ENCODE measurements at regions not wholly inside any gene's neighbourhood (a gene's known extent, or its start where the extent isn't known, plus 50 kb on each side); places are given as distances from the start of the nearest gene placed in this dataset.

GRCh38 chr2:71788601-71789240, 335.4 kb downstream of the DYSF start:
- DNase-seq = no peak

DNA sequence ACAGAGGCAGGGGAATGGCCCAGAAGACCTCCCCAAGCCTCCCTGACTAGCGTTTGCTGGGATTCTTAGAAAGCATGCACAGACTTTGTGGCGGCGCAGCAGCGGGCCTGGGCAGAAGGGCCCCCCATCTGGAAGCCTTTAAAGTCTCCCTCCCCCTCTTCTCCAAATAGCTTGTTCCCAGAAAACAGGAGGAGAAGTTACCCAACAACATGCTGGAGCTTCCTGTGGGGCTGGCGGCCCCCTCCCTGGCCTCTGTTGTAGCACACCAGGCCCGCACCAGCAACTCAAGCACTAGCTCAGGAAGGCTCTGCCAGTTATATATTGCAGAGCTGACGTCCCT, 334.8 kb downstream of the DYSF start:
- no peak for DNase-seq

- no peak for DNase-seq
These were observed 334.3 kb downstream of the DYSF start for GRCh38 chr2:71787476-71788185.

- no peak for DNase-seq
These were observed 333.7 kb downstream of the DYSF start for GRCh38 chr2:71787108-71787415.

GRCh38 chr2:71786291-71787107, 333.1 kb downstream of the DYSF start:
- no peak for DNase-seq

- no peak for DNase-seq
These were observed 332.2 kb downstream of the DYSF start for GRCh38 chr2:71785516-71785981.

- no peak for DNase-seq
These were observed 331.6 kb downstream of the DYSF start for GRCh38 chr2:71784734-71785511.

DNA sequence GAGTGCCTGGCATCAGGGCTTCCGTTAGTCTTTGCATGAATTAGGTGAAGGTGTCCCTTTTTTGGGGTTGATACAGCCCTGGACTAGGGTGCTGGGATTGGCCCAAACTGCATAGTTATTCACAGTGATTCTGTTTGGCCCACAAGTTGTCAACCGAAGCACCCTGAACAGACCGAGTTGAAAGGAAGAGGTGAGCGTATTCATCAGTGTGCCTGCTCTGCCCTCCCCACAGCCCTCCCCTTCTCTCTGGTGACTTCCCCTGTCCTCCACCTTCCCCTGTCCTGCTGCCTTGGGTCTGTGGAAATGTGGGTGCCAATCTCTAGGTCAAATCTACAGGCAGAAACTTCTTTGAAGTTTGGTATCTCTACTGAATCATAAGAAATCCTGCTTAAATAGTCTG, 330.5 kb downstream of the DYSF start:
- no peak for DNase-seq

- no peak for DNase-seq
These were observed 329.9 kb downstream of the DYSF start for GRCh38 chr2:71783215-71783614.

- DNase-seq = no peak
These were observed 329.0 kb downstream of the DYSF start for GRCh38 chr2:71782323-71782722.

DNA sequence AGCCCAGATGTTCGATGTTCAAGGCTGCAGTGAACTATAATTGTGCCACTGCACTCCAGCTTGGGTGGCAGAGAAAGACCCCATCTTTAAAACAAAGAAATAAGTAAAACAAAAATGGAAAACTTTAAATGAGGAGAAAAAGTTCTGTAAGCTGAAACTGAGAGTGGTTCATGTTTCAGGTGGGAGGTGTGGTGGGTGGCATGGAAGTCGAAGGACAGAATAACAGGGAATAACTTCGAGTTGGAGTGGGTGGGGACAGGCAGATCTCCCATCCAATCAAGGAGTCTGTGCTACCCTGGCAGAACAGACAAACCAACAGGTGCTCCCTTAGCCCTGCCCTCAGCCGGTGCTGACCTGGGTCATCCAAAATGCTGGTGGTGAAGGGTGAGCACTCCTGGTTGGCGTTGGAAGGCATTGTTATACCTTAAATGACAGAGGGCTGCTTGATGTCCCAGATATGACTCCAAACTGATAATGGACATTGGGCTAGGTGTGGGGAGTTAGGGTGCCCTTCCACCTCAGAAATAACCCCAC, 328.4 kb downstream of the DYSF start:
- no peak for DNase-seq

- DNase-seq = no peak
These were observed 326.8 kb downstream of the DYSF start for GRCh38 chr2:71780162-71780561.

DNA sequence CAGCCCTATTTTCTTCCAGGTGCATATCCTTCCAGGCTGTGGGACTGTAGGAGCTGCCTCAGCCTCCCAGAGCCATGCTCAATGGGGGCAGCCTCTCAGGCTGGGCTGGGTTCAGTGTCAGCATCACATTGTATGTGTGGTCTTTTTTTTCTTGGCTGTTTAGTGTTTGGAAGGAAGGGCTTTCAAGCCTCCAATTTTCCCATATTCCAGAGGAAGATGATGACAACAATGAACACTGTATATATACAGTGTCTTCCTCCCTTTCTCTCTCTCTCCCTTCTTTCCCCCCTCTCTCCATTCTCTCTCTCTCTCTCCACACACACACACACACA, 326.4 kb downstream of the DYSF start:
- no peak for DNase-seq

GRCh38 chr2:71778936-71779773, 325.8 kb downstream of the DYSF start:
- DNase-seq = no peak

- no peak for DNase-seq
These were observed 325.2 kb downstream of the DYSF start for GRCh38 chr2:71778514-71778913.

- no peak for DNase-seq
These were observed 324.6 kb downstream of the DYSF start for GRCh38 chr2:71777946-71778345.

- no peak for DNase-seq
These were observed 322.9 kb downstream of the DYSF start for GRCh38 chr2:71776227-71776626.

- no peak for DNase-seq
These were observed 319.9 kb downstream of the DYSF start for GRCh38 chr2:71773218-71773617.

DNA sequence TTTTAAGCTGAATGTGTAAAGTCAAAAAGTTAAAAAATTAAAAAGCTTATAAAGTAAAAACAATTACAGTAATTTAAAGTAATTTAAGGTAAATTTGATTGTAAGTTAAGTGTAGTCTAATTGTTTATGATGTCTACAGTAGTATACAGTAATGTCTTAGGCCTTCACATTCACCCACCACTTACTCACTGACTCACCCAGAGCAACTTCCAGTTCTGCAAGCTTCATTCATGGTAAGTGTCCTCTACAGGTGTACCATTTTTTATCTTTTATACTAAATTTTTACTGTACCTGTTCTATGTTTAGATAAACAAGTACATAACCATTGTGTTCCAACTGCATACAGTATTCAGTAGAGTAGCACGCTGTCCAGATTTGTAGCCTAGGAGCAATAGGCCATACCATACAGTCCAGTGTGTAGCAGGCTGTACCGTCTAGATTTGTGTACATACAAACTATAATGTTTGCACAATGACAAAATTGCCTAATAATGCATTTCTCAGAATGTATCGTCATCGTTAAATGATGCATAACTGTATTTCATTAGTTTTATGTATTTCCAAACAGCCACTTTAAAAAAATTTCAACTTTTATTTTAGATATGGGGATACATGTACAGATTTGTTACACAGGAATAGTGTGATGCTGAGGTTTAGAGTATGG, 319.3 kb downstream of the DYSF start:
- DNase-seq = no peak

DNA sequence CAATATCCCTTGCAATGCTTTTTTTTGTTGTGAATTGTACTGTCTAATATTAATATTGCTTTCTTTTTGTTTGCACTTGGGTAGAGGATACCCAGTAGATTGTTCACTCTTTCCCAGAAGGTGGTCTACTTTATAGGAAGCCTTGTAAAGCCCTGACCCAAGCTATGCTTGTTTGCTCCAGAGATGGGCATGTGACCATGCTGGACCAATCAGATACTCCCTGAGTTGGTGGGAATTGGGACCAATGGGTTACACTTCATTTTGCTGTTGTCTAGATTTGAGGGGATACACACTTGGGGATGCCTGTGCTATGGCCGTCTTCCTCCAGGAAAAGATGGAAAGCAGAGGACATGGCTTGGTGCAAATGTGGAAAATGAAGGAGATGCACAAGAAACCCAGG, 314.3 kb downstream of the DYSF start:
- DNase-seq = no peak

DNA sequence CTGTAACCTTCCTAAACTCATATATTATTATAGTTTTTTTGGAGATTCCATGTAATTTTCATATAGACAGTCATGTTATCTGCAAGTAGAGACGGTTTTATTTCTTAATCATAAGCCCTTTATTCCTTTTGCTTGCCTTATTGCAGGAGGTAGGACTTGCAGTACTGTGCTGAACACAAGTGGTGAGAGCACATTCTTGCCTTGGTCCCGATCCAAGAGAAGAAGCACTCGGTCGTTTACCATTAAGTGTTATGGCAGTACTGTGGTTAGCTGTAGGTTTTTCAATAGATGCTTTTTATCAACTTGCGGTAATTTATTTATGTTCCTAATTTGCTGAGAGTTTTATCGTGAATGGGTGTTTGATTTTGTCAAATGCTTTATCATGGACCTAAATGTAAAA, 305.7 kb downstream of the DYSF start:
- no peak for DNase-seq

- DNase-seq = no peak
These were observed 304.0 kb downstream of the DYSF start for GRCh38 chr2:71757351-71757750.
